Globus pallidus (tissue), 1 donor: ENCODE measurements at regions not wholly inside any gene's neighbourhood (a gene's known extent, or its start where the extent isn't known, plus 50 kb on each side); places are given as distances from the start of the nearest gene placed in this dataset.

Experiments used
- DNase-seq: peaks from one replicate; pipeline ENCODE4 v3.0.0-alpha.2; 2015; ENCODE audit warnings: low spot score

DNA sequence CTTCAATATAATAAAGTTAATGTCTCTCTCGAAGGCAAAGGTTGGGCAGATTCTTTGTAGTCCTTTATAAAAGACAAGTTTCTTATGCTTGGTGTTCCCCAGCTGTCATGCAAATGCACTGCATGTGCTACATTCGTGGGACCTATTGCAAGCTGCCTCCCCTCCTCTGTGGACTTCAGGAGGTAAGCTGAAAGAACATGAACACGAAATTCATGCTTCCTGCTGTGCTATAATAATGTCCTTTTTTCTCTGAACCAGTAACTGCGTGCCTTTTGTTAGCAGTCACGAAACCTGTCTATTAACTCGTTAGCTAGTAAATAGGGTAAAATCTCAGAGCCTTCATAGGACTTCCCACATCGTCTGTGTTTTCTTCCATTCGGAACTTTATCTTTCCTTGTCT, 363.5 kb downstream of the CDH9 start:
- no peak for DNase-seq

DNA sequence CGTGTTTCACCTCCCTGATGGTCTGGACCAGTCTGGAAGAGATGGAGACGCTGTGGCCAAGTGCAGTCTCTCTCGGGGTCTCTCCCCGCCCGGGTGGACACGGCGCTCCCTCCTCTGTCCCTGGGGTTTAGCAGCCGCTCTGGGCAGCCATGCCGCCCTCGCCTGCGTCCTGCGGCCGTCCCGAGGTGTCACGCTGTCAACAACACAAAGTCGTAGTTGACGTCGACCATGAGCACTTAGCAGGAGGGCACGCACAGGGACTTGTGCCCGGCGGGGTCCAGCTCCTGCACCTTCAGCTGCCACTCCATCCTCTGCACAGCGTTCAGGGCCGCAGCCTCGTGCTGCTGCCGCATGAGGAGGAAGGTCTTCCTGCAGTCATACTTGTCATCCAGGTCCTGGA, 368.9 kb downstream of the CDH9 start:
- DNase-seq = no peak

DNA sequence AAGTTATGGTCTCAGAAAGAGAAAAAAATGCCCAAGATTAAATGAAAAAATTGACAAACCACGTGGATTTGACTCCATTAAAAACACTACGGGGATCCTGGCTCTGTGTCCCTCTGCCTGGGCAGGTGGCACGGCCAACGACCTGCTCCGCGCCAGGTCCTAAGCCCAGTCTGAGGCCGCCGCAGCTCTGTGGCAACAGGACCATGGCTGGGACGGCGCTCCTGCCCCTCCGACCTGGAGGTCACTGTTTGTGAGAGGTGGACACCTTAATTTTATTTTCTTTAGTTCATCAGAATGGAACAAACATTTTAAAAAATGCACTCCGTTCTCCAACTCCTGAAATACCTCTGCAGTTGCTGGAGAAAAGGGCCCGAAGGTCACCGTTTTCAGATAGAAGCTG, 369.4 kb downstream of the CDH9 start:
- no peak for DNase-seq

DNA sequence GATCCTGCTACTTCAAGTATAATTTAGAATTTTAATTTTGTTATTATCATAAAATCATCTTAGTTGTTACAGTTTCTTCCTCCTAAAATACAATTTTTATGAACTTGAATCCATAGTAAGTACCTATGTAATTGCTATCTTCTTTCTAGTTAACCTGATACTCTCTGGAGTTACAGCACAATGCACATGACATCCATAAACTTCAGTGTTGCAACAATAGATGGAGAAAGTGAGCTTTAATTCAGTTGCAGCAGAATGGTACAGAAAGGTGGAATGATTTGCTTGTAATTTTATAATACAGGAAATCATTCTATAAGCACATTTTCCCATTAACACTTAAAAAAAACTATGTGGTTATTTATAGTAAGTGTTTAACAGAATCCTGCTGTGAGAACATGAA, 372.0 kb downstream of the CDH9 start:
- DNase-seq = no peak

GRCh38 chr5:26663500-26663899, 374.9 kb downstream of the CDH9 start:
- no peak for DNase-seq

DNA sequence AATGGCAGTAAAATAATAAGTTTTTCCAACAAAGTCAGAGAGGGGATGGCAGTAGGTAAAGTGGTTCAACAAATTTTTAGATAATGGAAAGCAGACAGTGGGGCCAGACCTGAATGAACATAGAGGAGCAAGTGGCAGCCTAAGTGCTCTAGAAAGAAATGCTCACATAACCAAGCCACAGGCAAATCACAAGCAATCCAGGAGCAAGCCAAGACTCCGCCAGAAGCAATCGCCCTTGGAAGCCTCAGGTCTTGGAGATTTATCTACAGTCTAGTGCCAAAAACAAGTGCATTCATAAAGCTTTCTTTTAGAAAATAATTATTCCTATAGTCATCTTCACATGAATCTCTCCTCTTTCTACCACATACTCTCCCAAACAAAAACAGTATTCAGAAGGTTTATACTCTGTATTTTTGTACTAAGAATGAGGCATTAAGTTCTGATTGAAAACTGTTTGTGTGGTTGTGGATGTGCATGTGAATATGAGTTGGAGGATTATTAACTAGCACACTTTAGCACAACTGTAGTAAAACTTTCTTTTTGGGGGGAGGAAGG, 375.5 kb downstream of the CDH9 start:
- no peak for DNase-seq

DNA sequence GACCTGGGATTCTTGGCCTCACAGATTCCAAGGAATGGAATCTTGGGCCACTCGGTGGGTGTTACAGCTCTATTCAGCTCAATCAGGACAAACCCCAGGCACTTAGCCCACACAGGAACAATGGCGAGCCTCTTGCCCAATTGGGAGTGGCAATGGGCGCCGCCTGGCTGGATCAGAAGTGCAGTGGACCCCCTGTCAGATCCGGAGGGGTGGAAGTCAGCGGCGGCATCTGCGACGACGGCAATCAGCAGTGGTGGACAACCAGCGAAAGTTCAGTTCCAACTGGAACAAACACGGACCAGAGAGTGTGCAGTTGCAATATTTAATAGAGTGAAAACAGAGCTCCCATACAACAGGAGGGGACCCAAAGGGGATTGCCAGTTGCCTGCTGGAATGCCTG, 378.3 kb downstream of the CDH9 start:
- DNase-seq = no peak

DNA sequence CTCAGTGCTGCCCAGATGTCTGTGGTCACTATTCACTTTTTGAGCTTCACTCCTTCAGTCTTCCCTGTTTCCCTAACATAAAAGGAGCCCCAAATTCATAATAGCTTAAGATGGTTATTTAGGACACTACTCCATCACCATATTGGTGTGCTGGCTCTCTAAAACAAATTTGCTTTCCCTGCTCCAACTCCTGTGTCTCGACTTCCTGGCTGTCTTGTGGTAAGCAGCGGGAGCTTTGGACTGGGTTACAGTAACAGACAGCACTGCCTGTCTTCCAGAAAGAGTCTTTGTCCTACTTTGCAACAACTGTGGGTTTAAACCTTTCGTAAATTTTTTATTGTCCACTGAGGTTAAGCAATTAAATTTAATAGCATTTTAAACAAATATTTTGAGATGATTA, 389.4 kb downstream of the CDH9 start:
- DNase-seq = no peak

DNA sequence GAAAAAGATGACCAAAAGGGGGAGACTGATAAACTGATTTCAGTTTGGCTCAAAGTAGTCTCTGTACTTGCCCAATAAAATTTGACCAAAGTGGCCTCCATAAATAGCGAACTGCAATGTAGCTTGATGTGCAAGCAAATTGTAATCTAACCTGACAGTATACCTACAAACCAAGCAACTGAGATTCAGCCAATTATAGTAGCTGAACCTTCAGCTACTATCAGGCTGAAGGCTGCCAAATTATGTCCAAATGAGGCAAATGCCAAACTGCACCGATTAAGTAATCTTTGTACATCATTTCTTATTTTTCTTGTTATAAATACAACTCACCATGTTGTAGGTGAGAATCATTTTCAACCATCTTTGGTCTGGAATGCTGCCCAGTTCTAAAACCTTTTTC, 390.6 kb downstream of the CDH9 start:
- no peak for DNase-seq

- no peak for DNase-seq
Observed at GRCh38 chr5:26645659-26646058, 392.7 kb downstream of the CDH9 start.

- no peak for DNase-seq
Observed at GRCh38 chr5:26641492-26641891, 396.9 kb downstream of the CDH9 start.

- DNase-seq = no peak
Observed at GRCh38 chr5:26625099-26625498, 413.3 kb downstream of the CDH9 start.

- no peak for DNase-seq
Observed at GRCh38 chr5:26622947-26623346, 415.4 kb downstream of the CDH9 start.

- DNase-seq = no peak
Observed at GRCh38 chr5:26610577-26610976, 427.8 kb downstream of the CDH9 start.

GRCh38 chr5:26601563-26601962, 436.8 kb downstream of the CDH9 start:
- no peak for DNase-seq

- DNase-seq = no peak
Observed at GRCh38 chr5:26582350-26583045, 455.9 kb downstream of the CDH9 start.

DNA sequence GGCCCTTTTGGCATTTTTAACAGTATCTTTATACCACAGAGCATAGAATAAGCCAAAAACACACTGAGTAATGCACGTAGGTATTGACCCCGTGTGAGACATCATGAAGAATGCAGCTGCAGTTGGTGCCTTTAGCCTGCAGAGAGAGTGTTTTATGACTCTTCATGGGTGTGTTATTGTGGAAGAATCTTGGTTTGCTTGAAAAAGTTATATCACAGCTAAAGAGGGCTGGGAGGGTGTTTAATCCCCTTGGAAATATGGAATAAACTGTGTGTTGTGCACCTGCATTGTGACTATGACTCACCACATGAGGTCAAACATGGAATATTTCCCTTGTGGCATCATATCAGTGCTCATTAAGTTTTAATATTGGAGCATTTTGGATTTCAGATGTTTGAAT, 458.7 kb downstream of the CDH9 start:
- no peak for DNase-seq

DNA sequence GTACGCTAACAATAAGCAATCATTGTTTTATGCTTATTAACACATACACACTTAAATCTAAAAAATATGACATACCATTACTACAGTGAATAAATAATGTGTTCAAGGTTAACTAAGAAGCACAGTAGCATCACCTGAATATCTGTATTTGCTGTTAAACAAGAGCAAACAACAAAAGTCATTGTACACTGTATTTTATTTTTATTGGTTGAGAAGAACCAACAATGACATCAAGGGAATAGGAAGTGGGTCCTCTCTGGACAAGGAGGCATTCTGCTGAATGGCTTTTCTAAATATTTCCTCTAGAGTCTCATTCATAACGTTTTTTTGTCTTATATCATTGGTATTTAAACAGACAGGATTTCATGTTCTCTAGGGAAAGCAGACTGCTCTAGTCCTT, 460.4 kb downstream of the CDH9 start:
- DNase-seq = no peak

GRCh38 chr5:26572480-26572879, 465.9 kb downstream of the CDH9 start:
- no peak for DNase-seq

DNA sequence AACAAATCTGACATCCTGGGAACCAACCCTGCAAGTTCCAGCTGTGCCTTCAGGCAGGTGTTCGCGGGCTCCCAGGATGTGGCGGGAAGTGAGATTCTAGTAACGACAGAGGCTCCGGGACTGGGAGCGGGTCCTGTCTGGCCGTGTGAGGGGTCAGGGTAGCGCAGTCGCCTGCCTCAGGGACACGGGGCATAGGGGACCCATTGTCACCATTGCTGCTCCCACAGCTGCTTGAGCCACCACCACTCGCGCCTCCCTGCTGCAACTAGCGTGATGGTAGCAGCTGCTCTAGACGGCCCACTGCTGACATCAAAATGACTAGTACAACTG, 468.5 kb downstream of the CDH9 start:
- no peak for DNase-seq

GRCh38 chr5:26569241-26569928, 469.0 kb downstream of the CDH9 start:
- no peak for DNase-seq

DNA sequence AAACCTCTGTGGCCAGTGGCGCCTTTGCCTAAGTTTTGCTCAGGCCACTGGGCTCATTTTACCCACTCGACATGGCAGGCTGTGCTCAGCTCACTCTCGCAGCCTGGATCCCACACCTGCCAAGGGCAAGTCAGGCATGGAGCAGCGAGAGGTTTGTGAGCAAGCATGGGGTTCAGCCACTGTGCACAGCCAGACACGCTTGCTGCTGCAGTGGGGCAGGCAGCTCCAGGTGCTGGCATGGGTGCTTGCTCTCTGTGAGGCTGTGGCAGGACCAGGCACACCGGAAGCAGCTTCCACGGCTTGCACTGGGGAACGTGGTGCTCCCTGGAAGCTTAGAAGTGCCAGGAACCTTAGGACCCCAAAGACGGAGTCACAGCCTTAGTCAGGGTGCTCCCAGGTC, 470.1 kb downstream of the CDH9 start:
- no peak for DNase-seq

- DNase-seq = no peak
Observed at GRCh38 chr5:26563979-26564378, 474.4 kb downstream of the CDH9 start.

GRCh38 chr5:26553079-26553478, 485.3 kb downstream of the CDH9 start:
- DNase-seq = no peak
